GM12891 (cell line): ENCODE measurements at regions not wholly inside any gene's neighbourhood (a gene's known extent, or its start where the extent isn't known, plus 50 kb on each side); places are given as distances from the start of the nearest gene placed in this dataset.

ENCODE experiments used
- PAX5 ChIP-seq: IDR thresholded peaks from 2 replicates; pipeline ENCODE4 v1.6.1; 2011; ENCODE audit warnings: low read length, moderate library complexity, mild to moderate bottlenecking; ENCODE audit not compliant: insufficient read depth, severe bottlenecking
- POLR2A ChIP-seq: IDR thresholded peaks from 2 replicates; pipeline ENCODE4 v1.6.1; 2011; ENCODE audit warnings: low read depth, low read length, control low read depth
- POLR2AphosphoS5 ChIP-seq: IDR thresholded peaks from 2 replicates; pipeline ENCODE4 v1.6.1; 2011; ENCODE audit warnings: low read depth, low read length, control low read depth
- TAF1 ChIP-seq: IDR thresholded peaks from 2 replicates; pipeline ENCODE4 v1.6.1; 2011; ENCODE audit warnings: low read depth, low read length, control low read depth

- no peak for TF ChIP-seq POLR2A
- no peak for TF ChIP-seq POLR2AphosphoS5
- TF ChIP-seq TAF1 = no peak
- TF ChIP-seq PAX5 = no peak
Observed at GRCh38 chr2:47311764-47312490, 57.2 kb upstream of the EPCAM start.
